Progenitor cell of endocrine pancreas (in vitro differentiated cells): ENCODE measurements at regions not wholly inside any gene's neighbourhood (a gene's known extent, or its start where the extent isn't known, plus 50 kb on each side); places are given as distances from the start of the nearest gene placed in this dataset.
A peak's percentile ranks its signal among the peaks of the same experiment; 100 is the strongest.
"Not testable (repeated sequence)": the region's sequence is repeated elsewhere in the genome, so short reads cannot be mapped to it uniquely, and the experiment has no call there.

ENCODE experiments used
- DNase-seq: peaks from one replicate; pipeline ENCODE4 v3.0.0; 2021; ENCODE audit warnings: low spot score; ENCODE audit not compliant: unreplicated experiment
- H3K27ac Mint-ChIP-seq: 2 replicates; pipeline ENCODE4 v1.8.0; 2021; ENCODE audit warnings: mild to moderate bottlenecking, moderate library complexity, mixed read lengths
- H3K27me3 Mint-ChIP-seq: 2 replicates; pipeline ENCODE4 v1.8.0; 2021; ENCODE audit warnings: mixed read lengths
- H3K36me3 Mint-ChIP-seq: 2 replicates; pipeline ENCODE4 v1.8.0; 2022; ENCODE audit warnings: mixed read lengths; ENCODE audit not compliant: insufficient read depth
- H3K4me1 Mint-ChIP-seq: 2 replicates; pipeline ENCODE4 v1.8.0; 2021; ENCODE audit warnings: low read depth, mixed read lengths
- H3K4me3 Mint-ChIP-seq: 2 replicates; pipeline ENCODE4 v1.8.0; 2021; ENCODE audit warnings: low read depth, mild to moderate bottlenecking, moderate library complexity, mixed read lengths
- H3K9me3 Mint-ChIP-seq: 2 replicates; pipeline ENCODE4 v1.8.0; 2021; ENCODE audit warnings: low read depth, mixed read lengths
- TF ChIP-seq, protein P1 (sequence below): fragments of 200-600 bp; sonication (generic); IDR thresholded peaks from one replicate; pipeline ENCODE4 v1.5.0; 2021; ENCODE audit warnings: antibody characterized with exemption, mild to moderate bottlenecking; ENCODE audit not compliant: unreplicated experiment

DNA sequence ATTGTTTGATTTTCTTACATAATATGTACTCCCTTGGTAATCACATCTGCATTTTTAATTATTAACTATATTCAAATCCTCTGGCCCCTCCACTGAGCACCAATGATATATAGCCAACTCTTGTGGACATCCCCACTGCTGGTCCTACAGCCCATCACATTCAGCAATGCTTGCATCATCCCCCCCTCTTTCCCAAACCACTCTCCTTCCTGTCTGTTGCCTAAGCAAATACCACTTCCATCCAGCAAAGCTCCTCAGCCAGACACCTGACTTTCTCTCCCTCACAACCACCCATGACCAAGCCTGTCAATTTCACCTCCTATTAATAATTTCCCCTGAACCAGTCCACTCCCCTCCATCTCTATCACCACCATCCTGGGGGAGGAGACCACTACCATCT lies 330.1 kb downstream of the GOLGA6L6 start:
- not testable (repeated sequence) for H3K4me3 Mint-ChIP-seq, H3K4me1 Mint-ChIP-seq, H3K27ac Mint-ChIP-seq, H3K27me3 Mint-ChIP-seq, H3K36me3 Mint-ChIP-seq, DNase-seq
- H3K9me3 Mint-ChIP-seq: peaks cover 28% of the 10 kb centered on the region

DNA sequence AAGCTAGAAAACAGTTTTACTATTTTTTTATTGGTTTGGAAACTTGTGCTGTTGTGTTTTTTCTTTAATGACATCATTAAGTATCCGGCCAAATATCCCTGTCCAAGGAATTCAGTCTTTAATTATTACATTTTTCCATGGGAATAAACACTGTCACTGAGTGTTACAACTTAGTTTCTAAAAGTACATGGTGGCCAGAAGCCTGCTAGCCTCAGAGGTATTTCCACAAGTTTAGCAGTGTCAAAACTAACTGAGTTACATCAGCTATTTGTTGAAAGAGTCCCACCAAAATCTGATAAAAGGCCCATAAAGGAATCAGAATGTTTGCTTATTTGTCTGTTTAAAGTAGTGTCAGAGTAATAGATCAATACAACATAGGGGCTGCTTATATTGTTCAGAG lies 331.6 kb downstream of the GOLGA6L6 start:
- not testable (repeated sequence) for H3K27ac Mint-ChIP-seq, H3K27me3 Mint-ChIP-seq, H3K36me3 Mint-ChIP-seq, H3K4me3 Mint-ChIP-seq, H3K4me1 Mint-ChIP-seq, DNase-seq
- peaks cover 25% of the 10 kb centered on the region for H3K9me3 Mint-ChIP-seq

- H3K36me3 Mint-ChIP-seq, DNase-seq, H3K27me3 Mint-ChIP-seq, H3K27ac Mint-ChIP-seq, H3K4me1 Mint-ChIP-seq, H3K4me3 Mint-ChIP-seq: not testable (repeated sequence)
- peaks cover 25% of the 10 kb centered on the region for H3K9me3 Mint-ChIP-seq
These were observed 334.0 kb downstream of the GOLGA6L6 start for GRCh38 chr15:20207607-20208006.

GRCh38 chr15:20207198-20207597 lies 334.4 kb downstream of the GOLGA6L6 start:
- H3K9me3 Mint-ChIP-seq: peaks cover 25% of the 10 kb centered on the region
- H3K4me1 Mint-ChIP-seq, H3K27ac Mint-ChIP-seq, H3K4me3 Mint-ChIP-seq, H3K36me3 Mint-ChIP-seq, H3K27me3 Mint-ChIP-seq, DNase-seq: not testable (repeated sequence)

GRCh38 chr15:20204177-20204866 lies 337.3 kb downstream of the GOLGA6L6 start:
- not testable (repeated sequence) for H3K4me3 Mint-ChIP-seq, H3K27me3 Mint-ChIP-seq, H3K27ac Mint-ChIP-seq, DNase-seq, H3K36me3 Mint-ChIP-seq, H3K4me1 Mint-ChIP-seq
- peaks cover 11% of the 10 kb centered on the region for H3K9me3 Mint-ChIP-seq

GRCh38 chr15:20203649-20204150 lies 337.9 kb downstream of the GOLGA6L6 start:
- not testable (repeated sequence) for DNase-seq, H3K4me1 Mint-ChIP-seq, H3K36me3 Mint-ChIP-seq, H3K4me3 Mint-ChIP-seq, H3K27me3 Mint-ChIP-seq, H3K27ac Mint-ChIP-seq
- peaks cover 11% of the 10 kb centered on the region for H3K9me3 Mint-ChIP-seq

- not testable (repeated sequence) for DNase-seq, H3K4me3 Mint-ChIP-seq, H3K4me1 Mint-ChIP-seq, H3K27ac Mint-ChIP-seq, H3K36me3 Mint-ChIP-seq, H3K27me3 Mint-ChIP-seq
- H3K9me3 Mint-ChIP-seq: peaks cover 22% of the 10 kb centered on the region
- TF ChIP-seq, protein P1, sequence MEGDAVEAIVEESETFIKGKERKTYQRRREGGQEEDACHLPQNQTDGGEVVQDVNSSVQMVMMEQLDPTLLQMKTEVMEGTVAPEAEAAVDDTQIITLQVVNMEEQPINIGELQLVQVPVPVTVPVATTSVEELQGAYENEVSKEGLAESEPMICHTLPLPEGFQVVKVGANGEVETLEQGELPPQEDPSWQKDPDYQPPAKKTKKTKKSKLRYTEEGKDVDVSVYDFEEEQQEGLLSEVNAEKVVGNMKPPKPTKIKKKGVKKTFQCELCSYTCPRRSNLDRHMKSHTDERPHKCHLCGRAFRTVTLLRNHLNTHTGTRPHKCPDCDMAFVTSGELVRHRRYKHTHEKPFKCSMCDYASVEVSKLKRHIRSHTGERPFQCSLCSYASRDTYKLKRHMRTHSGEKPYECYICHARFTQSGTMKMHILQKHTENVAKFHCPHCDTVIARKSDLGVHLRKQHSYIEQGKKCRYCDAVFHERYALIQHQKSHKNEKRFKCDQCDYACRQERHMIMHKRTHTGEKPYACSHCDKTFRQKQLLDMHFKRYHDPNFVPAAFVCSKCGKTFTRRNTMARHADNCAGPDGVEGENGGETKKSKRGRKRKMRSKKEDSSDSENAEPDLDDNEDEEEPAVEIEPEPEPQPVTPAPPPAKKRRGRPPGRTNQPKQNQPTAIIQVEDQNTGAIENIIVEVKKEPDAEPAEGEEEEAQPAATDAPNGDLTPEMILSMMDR: peak; percentile 44
These were observed 346.9 kb downstream of the GOLGA6L6 start for GRCh38 chr15:20194591-20195198.

DNA sequence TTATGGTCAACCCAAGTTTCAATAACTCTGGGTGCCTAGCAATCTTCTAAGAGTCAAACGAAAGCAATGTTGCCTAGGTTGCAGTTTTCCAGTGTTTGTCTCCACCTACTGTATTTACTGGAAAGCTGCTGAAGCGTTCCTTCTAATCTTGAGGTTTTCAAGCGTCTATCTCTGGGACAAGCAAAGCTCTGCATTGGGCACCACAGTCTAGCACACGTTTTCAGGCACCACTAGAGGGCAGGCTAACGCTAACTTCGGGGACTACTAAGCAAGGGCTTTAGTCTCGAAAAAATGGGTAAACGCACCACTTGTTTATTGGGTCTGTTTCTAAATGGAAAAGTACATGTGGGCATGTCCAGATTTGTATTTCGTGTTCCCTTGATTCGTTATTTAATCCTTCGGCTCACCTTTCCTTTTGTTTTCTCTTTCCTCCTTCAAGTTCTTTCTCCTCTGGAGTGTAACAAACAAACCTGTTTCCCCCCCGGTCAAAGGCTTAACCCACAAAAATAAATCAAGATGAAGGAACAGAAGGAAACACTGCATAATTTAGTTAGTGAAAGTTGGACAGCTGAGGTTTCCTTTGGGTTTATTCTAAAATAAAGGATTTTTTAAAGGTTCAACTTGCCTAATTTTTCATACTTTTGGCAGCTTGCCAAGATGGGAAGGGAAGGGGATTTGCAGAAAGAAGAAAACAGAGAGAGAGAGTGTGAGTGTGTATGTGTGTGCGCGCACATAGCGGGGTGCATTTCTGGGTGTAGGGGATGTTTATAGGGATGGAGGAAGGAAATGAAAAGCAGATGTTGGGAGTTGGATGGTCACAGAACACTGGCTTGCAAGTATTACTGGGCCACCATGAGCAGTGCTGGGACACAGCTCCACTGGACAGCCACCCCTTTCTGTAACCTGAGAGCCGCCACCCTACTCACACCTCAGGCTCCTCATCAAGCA lies 348.3 kb downstream of the GOLGA6L6 start:
- peaks cover 25% of the 10 kb centered on the region for H3K9me3 Mint-ChIP-seq
- not testable (repeated sequence) for H3K36me3 Mint-ChIP-seq, DNase-seq, H3K27me3 Mint-ChIP-seq, H3K4me3 Mint-ChIP-seq, H3K27ac Mint-ChIP-seq, H3K4me1 Mint-ChIP-seq

GRCh38 chr15:20191508-20192125 lies 350.0 kb downstream of the GOLGA6L6 start:
- not testable (repeated sequence) for H3K27me3 Mint-ChIP-seq, DNase-seq, H3K36me3 Mint-ChIP-seq, H3K4me3 Mint-ChIP-seq, H3K4me1 Mint-ChIP-seq, H3K27ac Mint-ChIP-seq
- peaks cover 25% of the 10 kb centered on the region for H3K9me3 Mint-ChIP-seq

GRCh38 chr15:20188611-20189010 lies 353.0 kb downstream of the GOLGA6L6 start:
- DNase-seq, H3K4me3 Mint-ChIP-seq, H3K27me3 Mint-ChIP-seq, H3K4me1 Mint-ChIP-seq, H3K36me3 Mint-ChIP-seq, H3K27ac Mint-ChIP-seq: not testable (repeated sequence)
- peaks cover 27% of the 10 kb centered on the region for H3K9me3 Mint-ChIP-seq
